Activated naive CD8-positive, alpha-beta T cell (primary cell): ENCODE measurements at regions not wholly inside any gene's neighbourhood (a gene's known extent, or its start where the extent isn't known, plus 50 kb on each side); places are given as distances from the start of the nearest gene placed in this dataset.
A peak's percentile ranks its signal among the peaks of the same experiment; 100 is the strongest.

Source experiments
- H3K27ac Mint-ChIP-seq: one replicate; pipeline ENCODE4 v1.8.0; 2021; ENCODE audit warnings: mixed read lengths
- H3K27me3 Mint-ChIP-seq: one replicate; pipeline ENCODE4 v1.8.0; 2021; ENCODE audit warnings: mixed read lengths
- H3K36me3 Mint-ChIP-seq: one replicate; pipeline ENCODE4 v1.8.0; 2021; ENCODE audit warnings: mixed read lengths
- H3K4me1 Mint-ChIP-seq: one replicate; pipeline ENCODE4 v1.8.0; 2021; ENCODE audit warnings: low read depth, mixed read lengths
- H3K4me3 Mint-ChIP-seq: one replicate; pipeline ENCODE4 v1.8.0; 2021; ENCODE audit warnings: mild to moderate bottlenecking, mixed read lengths
- H3K9me3 Mint-ChIP-seq: one replicate; pipeline ENCODE4 v1.8.0; 2021; ENCODE audit warnings: low read depth, mixed read lengths

GRCh38 chr13:24086642-24087041 is 73.9 kb upstream of the SPATA13 start:
- H3K27ac Mint-ChIP-seq: no peak overlapping the region
- no peak overlapping the region for H3K4me3 Mint-ChIP-seq
- H3K4me1 Mint-ChIP-seq: no peaks in the 10 kb centered on the region
- H3K9me3 Mint-ChIP-seq: no peaks in the 10 kb centered on the region
- H3K36me3 Mint-ChIP-seq: no peaks in the 10 kb centered on the region
- no peaks in the 10 kb centered on the region for H3K27me3 Mint-ChIP-seq

DNA sequence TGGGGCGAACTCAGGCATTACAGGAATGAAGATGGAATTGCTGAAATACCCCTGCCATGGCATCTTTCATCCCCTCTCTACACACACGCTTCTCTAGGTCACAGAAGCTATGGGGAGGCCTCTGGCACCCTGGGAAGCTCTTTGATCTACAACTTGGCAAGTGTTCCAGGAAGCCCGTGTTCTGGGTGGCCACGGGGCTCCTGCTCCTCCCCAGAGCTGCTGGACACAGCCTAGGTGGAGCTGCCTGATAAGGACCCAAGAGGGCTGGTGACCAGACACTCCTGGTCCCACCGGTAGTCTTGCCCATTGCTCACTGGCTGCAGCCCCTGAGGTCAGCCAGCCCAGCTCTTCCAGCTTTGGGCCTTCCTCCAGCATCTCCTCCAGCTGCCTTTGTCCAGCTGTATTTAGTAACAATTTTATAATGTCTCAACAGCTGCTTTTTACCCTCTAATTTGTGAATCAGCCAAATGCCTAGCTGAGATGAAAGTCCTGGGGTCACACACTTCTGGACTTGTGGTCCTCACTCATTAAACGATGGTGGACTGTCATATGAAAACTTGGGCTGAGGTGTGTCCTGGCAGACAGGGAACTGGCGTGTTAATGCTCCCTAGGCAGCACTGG is 72.8 kb upstream of the SPATA13 start:
- H3K9me3 Mint-ChIP-seq: no peaks in the 10 kb centered on the region
- no peaks in the 10 kb centered on the region for H3K36me3 Mint-ChIP-seq
- H3K27me3 Mint-ChIP-seq: peaks cover under 1% of the 10 kb centered on the region
- no peak overlapping the region for H3K4me3 Mint-ChIP-seq
- H3K27ac Mint-ChIP-seq: no peak overlapping the region
- H3K4me1 Mint-ChIP-seq: no peaks in the 10 kb centered on the region

DNA sequence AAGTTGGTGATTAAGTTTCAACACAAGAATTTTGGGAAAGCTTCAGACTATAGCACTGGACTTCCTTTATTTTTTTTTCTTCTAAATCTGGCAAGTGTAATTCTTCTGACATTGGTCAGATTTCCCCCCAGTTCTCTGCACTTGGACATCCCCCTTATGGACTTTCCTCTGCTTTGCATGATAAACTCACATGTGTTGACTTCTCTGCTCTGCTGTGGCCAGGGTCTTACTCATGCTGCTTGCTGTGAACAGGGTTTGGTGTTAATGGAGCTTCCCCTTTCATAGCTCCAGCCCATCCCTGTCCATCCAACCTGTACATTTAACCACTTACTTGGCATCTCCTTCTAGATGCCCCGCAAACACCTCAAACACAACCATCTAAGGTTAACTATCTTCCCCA is 70.5 kb upstream of the SPATA13 start:
- peaks cover 2% of the 10 kb centered on the region for H3K27me3 Mint-ChIP-seq
- no peaks in the 10 kb centered on the region for H3K9me3 Mint-ChIP-seq
- H3K4me1 Mint-ChIP-seq: no peaks in the 10 kb centered on the region
- no peak overlapping the region for H3K27ac Mint-ChIP-seq
- H3K36me3 Mint-ChIP-seq: no peaks in the 10 kb centered on the region
- no peak overlapping the region for H3K4me3 Mint-ChIP-seq

DNA sequence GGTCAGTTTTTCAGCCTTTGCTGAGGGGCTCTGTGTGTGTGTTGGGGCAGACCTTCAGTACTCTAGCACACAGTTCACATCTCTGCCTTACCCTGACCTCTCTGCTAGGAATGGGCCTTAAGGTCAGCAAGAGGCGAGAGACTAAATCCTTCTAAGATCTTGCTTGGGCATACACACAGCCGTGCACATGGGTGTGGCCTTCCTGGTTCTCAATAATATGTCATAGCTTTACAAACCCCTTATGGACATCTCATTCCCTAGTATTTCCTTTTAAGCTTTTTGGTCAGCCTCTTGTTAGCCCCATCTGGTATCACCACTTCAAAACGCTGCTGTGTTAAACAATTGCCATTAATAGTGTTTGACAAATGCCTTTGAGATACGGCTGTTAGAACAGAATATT is 69.4 kb upstream of the SPATA13 start:
- Mint-ChIP-seq H3K36me3 (no peaks in the 10 kb centered on the region), H3K4me3 (no peak overlapping the region), H3K4me1 (no peaks in the 10 kb centered on the region), H3K27me3 (peaks cover 2% of the 10 kb centered on the region), H3K27ac (no peak overlapping the region), H3K9me3 (no peaks in the 10 kb centered on the region)

GRCh38 chr13:24092108-24092507 is 68.4 kb upstream of the SPATA13 start:
- Mint-ChIP-seq H3K36me3 (no peaks in the 10 kb centered on the region), H3K27me3 (peaks cover 2% of the 10 kb centered on the region), H3K27ac (no peak overlapping the region), H3K4me1 (peaks cover 7% of the 10 kb centered on the region), H3K4me3 (no peak overlapping the region), H3K9me3 (no peaks in the 10 kb centered on the region)

DNA sequence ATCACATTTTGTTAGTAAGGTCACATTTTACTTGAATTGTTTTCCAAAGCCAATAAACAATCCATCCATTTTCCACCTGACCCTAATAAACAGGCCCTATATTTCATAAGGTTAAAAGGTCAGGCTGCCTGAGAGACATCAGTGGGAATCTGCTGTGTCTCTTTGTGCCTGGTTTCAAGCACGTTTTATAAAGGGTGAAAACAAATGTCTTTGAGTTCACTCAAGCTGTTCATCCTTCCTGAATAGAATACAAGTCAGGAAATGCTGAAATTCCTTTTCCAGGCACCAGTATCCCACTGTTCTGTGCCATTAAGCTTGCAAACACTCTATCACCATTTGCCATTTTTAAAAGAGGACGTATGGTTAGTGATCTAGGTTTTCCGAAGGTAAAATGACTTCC is 67.5 kb upstream of the SPATA13 start:
- Mint-ChIP-seq H3K4me1 (peaks cover 17% of the 10 kb centered on the region), H3K27ac (no peak overlapping the region), H3K4me3 (no peak overlapping the region), H3K9me3 (no peaks in the 10 kb centered on the region), H3K36me3 (no peaks in the 10 kb centered on the region), H3K27me3 (peaks cover 2% of the 10 kb centered on the region)

GRCh38 chr13:24096659-24097058 is 63.9 kb upstream of the SPATA13 start:
- Mint-ChIP-seq H3K4me1 (peaks cover 17% of the 10 kb centered on the region), H3K27me3 (peaks cover 2% of the 10 kb centered on the region), H3K9me3 (no peaks in the 10 kb centered on the region), H3K36me3 (no peaks in the 10 kb centered on the region), H3K27ac (peak overlapping the region; percentile 89), H3K4me3 (no peak overlapping the region)

- H3K36me3 Mint-ChIP-seq: no peaks in the 10 kb centered on the region
- H3K9me3 Mint-ChIP-seq: no peaks in the 10 kb centered on the region
- H3K27ac Mint-ChIP-seq: peak overlapping the region; percentile 89
- peaks cover 17% of the 10 kb centered on the region for H3K4me1 Mint-ChIP-seq
- H3K27me3 Mint-ChIP-seq: peaks cover 2% of the 10 kb centered on the region
- peak overlapping the region; percentile 74 for H3K4me3 Mint-ChIP-seq
These were observed 63.5 kb upstream of the SPATA13 start for GRCh38 chr13:24097064-24097463.

- H3K9me3 Mint-ChIP-seq: no peaks in the 10 kb centered on the region
- peaks cover 1% of the 10 kb centered on the region for H3K27me3 Mint-ChIP-seq
- H3K27ac Mint-ChIP-seq: peak overlapping the region; percentile 89
- peaks cover 17% of the 10 kb centered on the region for H3K4me1 Mint-ChIP-seq
- no peaks in the 10 kb centered on the region for H3K36me3 Mint-ChIP-seq
- H3K4me3 Mint-ChIP-seq: peak overlapping the region; percentile 74
These were observed 62.9 kb upstream of the SPATA13 start for GRCh38 chr13:24097667-24098066.

- Mint-ChIP-seq H3K9me3 (no peaks in the 10 kb centered on the region), H3K4me3 (no peak overlapping the region), H3K4me1 (peaks cover 17% of the 10 kb centered on the region), H3K27me3 (no peaks in the 10 kb centered on the region), H3K36me3 (no peaks in the 10 kb centered on the region), H3K27ac (no peak overlapping the region)
These were observed 61.0 kb upstream of the SPATA13 start for GRCh38 chr13:24099490-24099889.

DNA sequence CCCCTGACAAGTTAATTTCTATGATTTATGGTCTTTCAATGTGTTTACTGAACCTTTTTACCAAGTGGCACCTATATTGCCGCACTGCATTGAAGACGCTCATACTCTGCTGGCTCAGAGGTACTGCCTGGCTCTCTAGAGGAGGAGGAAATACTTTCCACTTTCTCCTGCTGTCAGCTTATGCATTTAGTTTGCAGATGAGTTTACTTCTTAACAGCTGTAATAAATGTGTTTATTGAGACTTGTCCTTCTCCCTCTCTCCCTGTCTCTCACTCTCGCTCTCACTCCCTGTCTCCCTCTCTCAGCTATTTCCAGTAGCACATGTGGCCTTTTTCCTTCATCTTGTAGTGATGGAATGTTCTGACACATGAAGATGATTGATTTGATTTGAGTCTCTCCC is 60.3 kb upstream of the SPATA13 start:
- Mint-ChIP-seq H3K4me1 (peaks cover 17% of the 10 kb centered on the region), H3K4me3 (no peak overlapping the region), H3K27ac (peak overlapping the region; percentile 30), H3K36me3 (no peaks in the 10 kb centered on the region), H3K9me3 (no peaks in the 10 kb centered on the region), H3K27me3 (no peaks in the 10 kb centered on the region)

GRCh38 chr13:24103782-24104372 is 56.6 kb upstream of the SPATA13 start:
- no peak overlapping the region for H3K27ac Mint-ChIP-seq
- no peaks in the 10 kb centered on the region for H3K4me1 Mint-ChIP-seq
- no peaks in the 10 kb centered on the region for H3K36me3 Mint-ChIP-seq
- no peaks in the 10 kb centered on the region for H3K9me3 Mint-ChIP-seq
- H3K4me3 Mint-ChIP-seq: no peak overlapping the region
- H3K27me3 Mint-ChIP-seq: no peaks in the 10 kb centered on the region

DNA sequence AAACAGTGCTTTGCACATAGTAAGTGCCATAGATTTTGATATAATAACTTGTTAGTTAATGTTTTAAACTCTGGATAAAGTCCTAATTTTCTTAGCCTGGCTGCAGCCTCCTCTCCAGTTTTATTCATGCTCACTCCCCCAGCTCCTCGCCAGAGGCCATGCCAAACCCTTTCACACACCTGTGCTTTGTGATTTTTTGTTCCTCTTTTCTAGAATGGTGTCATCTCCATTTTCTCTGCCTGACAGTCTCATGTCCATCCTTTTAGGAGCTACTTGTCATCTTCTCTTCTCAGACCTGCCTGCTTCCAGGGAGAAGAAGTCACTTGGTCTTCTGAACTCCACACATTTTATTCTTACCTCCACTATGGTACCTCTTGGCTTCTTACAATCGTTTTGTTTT is 55.8 kb upstream of the SPATA13 start:
- Mint-ChIP-seq H3K36me3 (no peaks in the 10 kb centered on the region), H3K27me3 (no peaks in the 10 kb centered on the region), H3K4me3 (no peak overlapping the region), H3K4me1 (no peaks in the 10 kb centered on the region), H3K27ac (no peak overlapping the region), H3K9me3 (no peaks in the 10 kb centered on the region)

GRCh38 chr13:24106429-24106828 is 54.1 kb upstream of the SPATA13 start:
- H3K4me3 Mint-ChIP-seq: no peak overlapping the region
- H3K27ac Mint-ChIP-seq: no peak overlapping the region
- no peaks in the 10 kb centered on the region for H3K4me1 Mint-ChIP-seq
- no peaks in the 10 kb centered on the region for H3K27me3 Mint-ChIP-seq
- no peaks in the 10 kb centered on the region for H3K9me3 Mint-ChIP-seq
- no peaks in the 10 kb centered on the region for H3K36me3 Mint-ChIP-seq

- Mint-ChIP-seq H3K27ac (no peak overlapping the region), H3K4me1 (no peaks in the 10 kb centered on the region), H3K27me3 (peaks cover 2% of the 10 kb centered on the region), H3K9me3 (no peaks in the 10 kb centered on the region), H3K4me3 (no peak overlapping the region), H3K36me3 (no peaks in the 10 kb centered on the region)
These were observed 52.4 kb upstream of the SPATA13 start for GRCh38 chr13:24107955-24108614.

GRCh38 chr13:24108615-24108965 is 51.9 kb upstream of the SPATA13 start:
- peaks cover 2% of the 10 kb centered on the region for H3K27me3 Mint-ChIP-seq
- no peaks in the 10 kb centered on the region for H3K36me3 Mint-ChIP-seq
- no peaks in the 10 kb centered on the region for H3K9me3 Mint-ChIP-seq
- no peak overlapping the region for H3K4me3 Mint-ChIP-seq
- H3K27ac Mint-ChIP-seq: no peak overlapping the region
- no peaks in the 10 kb centered on the region for H3K4me1 Mint-ChIP-seq
